NB4 (cell line): ENCODE measurements at regions not wholly inside any gene's neighbourhood (a gene's known extent, or its start where the extent isn't known, plus 50 kb on each side); places are given as distances from the start of the nearest gene placed in this dataset.

Experiments
- DNase-seq: peaks from one replicate; pipeline ENCODE4 v3.0.0; 2010; ENCODE audit warnings: low read depth
- H3K4me3 ChIP-seq: one replicate; pipeline ENCODE4 v1.5.1; 2011; ENCODE audit warnings: mild to moderate bottlenecking, low read depth, low read length, moderate library complexity
- CTCF ChIP-seq: IDR thresholded peaks from one replicate; pipeline ENCODE4 v1.5.1; 2012; ENCODE audit warnings: low read depth, low read length
- MAX ChIP-seq: IDR thresholded peaks from 2 replicates; pipeline ENCODE4 v1.6.1; 2011; ENCODE audit warnings: low read depth, low read length
- MYC ChIP-seq: IDR thresholded peaks from 2 replicates; pipeline ENCODE4 v1.6.1; 2011; ENCODE audit warnings: low read depth, low read length
- POLR2A ChIP-seq: IDR thresholded peaks from 2 replicates; pipeline ENCODE4 v1.6.1; 2011; ENCODE audit warnings: mild to moderate bottlenecking; ENCODE audit not compliant: insufficient read length; ENCODE audit errors: extremely low read depth

- no peak for DNase-seq
- no peak for TF ChIP-seq MAX
- no peak for TF ChIP-seq MYC
- TF ChIP-seq CTCF, result no peak
- TF ChIP-seq POLR2A, result no peak
- no peak overlapping the region for H3K4me3 ChIP-seq
These were observed 57.1 kb upstream of the RPL11 start for GRCh38 chr1:23634518-23634839.

- TF ChIP-seq POLR2A, result no peak
- no peak for DNase-seq
These were observed 59.0 kb upstream of the RPL11 start for GRCh38 chr1:23632479-23633160.

GRCh38 chr1:23629708-23630290 lies 61.8 kb upstream of the RPL11 start:
- H3K4me3 ChIP-seq, result no peak overlapping the region
- TF ChIP-seq CTCF (no peak), POLR2A (no peak), MYC (no peak), MAX (no peak)
- DNase-seq, result no peak

More at GRCh38 chr1:23632479-23633160, 59.0 kb upstream of the RPL11 start:
- no peak overlapping the region for H3K4me3 ChIP-seq

GRCh38 chr1:23628951-23629387 lies 62.6 kb upstream of the RPL11 start:
- TF ChIP-seq CTCF, result no peak
- TF ChIP-seq POLR2A, result no peak
- no peak for TF ChIP-seq MAX
- TF ChIP-seq MYC, result no peak
- DNase-seq, result no peak
- no peak overlapping the region for H3K4me3 ChIP-seq

GRCh38 chr1:23627069-23627735 lies 64.4 kb upstream of the RPL11 start:
- H3K4me3 ChIP-seq, result no peak overlapping the region
- TF ChIP-seq MYC (no peak), MAX (no peak), CTCF (no peak), POLR2A (no peak)
- no peak for DNase-seq

- TF ChIP-seq POLR2A (no peak), MYC (no peak), MAX (no peak), CTCF (no peak)
- H3K4me3 ChIP-seq, result no peak overlapping the region
- no peak for DNase-seq
These were observed 65.6 kb upstream of the RPL11 start for GRCh38 chr1:23625929-23626535.
